GM21529 (cell line): ENCODE measurements at regions not wholly inside any gene's neighbourhood (a gene's known extent, or its start where the extent isn't known, plus 50 kb on each side); places are given as distances from the start of the nearest gene placed in this dataset.
"Not testable (repeated sequence)": the region's sequence is repeated elsewhere in the genome, so short reads cannot be mapped to it uniquely, and the experiment has no call there.

ENCODE experiments used
- ATAC-seq: cut with Tn5 transposase; IDR thresholded peaks from one replicate; pipeline ENCODE4 v1.9.1; 2021; ENCODE audit not compliant: unreplicated experiment

DNA sequence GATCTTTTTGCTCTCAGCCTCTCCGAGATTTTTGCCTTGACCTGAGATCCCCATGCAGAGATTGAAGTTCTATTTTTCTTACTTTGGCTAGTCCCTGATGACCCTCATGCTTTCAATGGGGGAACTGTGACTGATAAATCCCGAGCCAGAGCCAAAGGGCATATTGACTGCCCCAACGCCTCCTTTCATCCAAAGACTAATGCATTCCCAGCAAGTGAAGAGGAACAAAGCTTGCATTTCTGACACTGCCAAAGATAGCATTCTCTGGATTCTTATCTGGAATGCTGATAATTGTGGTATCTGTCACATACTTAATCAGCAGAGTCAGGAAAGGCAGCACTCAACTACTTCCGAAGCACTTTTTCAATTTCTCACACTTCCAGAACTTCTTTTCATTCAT lies 152.3 kb upstream of the EGLN3 start:
- no peak for ATAC-seq

DNA sequence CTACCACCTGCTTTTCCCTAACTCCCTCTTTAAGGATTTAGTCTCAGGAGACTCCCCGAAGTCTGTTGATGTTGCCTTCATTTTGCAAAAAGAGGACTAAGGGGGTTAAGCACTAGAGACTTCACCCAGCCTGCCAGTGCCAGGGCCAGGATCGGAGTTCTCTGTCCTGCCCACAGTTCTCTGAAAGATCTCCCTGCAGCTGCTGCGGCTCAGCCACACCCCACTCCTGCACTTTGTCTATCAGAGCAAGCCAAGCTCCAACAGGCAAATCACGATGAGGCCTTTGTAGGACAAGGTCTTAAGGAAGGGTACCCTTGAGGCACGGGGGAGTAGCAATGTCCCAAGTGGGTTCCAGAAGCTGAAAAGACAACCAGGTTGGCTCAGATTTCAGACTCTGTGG lies 148.8 kb upstream of the EGLN3 start:
- no peak for ATAC-seq

DNA sequence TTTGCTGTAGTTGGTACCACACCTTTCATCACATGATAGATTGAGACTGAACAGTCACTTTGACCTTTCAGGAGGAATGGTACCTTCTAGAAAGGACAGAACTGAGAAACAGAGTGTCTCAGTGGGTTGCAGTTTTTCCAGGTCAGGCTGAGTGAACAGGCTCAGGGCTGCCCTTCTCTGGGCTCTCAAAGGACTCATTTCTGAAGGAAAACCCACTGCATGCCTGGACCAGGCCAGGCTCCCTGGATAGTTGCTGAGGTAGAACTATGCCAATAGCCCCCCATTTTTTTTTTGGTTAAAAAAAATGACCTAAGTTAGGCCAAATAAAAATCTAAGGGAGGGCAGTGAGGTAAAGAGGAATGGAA lies 148.1 kb upstream of the EGLN3 start:
- ATAC-seq, result no peak

DNA sequence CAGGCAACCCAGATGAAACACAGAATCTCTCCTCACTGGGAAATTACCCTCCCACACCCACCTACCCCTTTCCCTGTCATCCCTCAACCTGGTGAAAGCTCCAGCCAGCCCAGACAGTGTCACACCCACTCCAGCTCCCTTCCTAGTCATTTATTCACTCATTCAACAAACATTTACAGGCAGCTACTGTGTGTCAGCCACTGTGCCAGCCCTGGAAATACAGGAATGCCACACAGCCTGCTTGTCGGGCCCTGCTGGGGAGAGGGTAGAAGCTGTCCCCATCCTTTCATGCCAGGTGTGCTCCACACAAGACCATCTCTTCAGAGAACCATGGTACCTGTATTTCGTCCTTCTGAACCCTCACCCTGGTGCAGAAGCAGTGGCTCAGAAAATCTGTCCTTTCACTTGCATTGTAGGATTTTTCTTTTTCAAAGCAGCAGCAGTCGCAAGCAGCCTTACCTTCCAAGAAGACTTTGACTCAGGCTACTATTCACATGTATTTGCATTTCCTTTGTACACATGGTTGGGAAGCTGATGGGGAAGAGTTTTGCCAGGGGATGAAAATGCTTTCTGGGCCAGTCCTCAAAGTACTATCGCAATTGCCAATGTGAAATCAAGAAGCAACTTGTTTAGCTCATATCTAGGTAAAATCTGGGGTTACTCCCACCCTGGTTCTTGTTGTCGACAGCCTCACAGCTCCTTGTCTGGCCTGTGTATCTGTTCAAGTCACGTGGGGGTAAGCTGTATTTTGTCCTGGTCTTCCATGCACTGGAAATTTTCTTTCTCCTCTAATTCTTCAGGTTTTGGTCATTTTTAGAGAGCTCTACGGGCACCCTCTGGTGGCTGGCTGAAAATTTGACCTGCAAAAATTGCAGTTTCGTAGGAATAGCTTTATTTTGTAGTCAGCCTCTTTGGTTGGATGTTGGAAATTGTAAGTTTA lies 147.4 kb upstream of the EGLN3 start:
- ATAC-seq, result no peak

DNA sequence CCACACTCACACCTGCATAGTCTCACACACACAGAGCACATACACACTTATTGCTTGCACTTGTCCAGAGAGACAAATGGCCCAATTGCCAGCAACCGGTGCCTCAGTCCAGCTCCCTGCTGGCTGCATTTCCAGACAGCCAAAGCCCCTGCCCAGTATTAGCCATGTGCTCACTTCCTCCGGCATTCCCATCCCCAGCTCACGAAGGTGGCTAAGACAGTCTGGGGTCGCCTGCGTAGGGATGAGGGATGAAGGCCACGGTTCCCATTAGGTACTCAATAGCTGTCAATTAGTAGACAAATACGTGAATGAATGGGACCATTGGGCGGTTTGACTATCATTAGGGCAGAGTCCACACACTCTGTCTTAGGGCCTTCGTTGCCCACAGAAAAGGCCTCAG lies 146.8 kb upstream of the EGLN3 start:
- ATAC-seq, result no peak

DNA sequence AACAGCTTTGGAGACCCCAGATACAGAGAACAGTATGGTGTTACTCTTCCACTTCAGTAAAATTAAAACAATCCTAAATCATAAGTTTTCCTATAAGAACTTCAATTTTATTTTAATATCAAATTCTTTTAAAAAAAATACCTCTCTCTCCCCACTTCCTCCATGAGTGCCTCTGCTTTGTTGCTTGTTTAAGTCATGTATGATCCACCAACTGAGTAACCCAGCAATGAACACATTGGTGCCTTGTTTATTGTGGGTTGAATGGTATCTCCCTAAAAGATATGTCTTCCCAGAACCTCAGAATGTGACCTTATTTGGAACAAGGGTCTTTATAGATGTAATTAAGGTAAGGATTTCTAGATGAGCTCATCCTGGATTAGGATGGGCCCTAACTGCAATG lies 143.5 kb upstream of the EGLN3 start:
- no peak for ATAC-seq

DNA sequence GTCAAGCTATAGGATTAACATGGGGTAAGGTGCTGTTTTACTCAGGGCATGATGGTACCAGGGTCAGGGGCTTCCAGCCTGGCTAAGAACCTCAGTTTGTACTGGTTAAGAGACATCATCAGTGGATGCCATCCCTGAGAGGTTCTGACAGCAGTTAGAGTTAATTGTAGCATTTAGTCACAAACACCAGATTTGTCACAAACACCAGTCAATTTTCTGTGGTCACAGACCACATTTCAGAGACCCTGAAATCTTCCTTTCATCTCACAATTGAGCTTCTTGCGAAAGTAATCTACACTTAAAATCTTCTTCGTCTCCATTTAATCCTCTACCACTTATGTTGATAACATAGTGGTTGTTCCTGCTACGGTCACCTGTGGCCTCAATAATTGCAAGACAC lies 143.0 kb upstream of the EGLN3 start:
- no peak for ATAC-seq

DNA sequence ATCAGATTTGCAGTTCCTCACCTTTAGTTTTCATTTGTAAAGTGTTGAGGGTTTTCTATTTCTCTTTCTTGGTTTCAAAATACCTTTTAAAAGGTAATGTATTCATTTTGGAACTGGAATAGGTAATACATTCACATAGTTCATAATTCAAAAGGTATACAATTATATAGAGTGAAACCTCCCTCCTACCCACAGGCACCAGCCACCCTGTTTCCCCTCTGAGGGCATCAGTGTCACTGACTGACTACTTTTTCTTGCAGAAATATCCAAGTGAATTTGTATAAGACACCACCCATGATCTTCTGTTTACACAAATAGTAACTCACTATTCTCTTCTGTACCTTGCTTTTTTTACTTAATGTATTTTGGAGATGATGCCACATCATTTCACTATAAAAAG lies 139.6 kb upstream of the EGLN3 start:
- ATAC-seq, result no peak

DNA sequence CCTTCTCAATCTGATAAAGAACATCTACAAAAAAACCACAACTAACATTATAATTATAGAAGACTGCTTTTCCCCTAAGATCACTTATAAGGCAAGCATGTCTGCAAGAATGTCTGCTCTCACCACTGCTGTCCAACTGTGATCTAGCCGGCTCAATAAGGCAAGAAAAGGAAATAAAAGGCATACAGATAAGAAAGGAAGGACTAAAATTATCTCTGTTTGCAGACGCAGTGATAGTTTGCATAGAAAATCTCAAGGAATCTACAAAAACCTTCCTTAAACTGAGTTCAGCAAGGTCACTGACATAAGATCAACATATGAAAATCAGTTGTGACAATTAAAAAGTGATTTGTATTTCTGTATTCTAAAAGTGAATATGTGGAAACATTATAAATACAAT lies 138.0 kb upstream of the EGLN3 start:
- no peak for ATAC-seq

DNA sequence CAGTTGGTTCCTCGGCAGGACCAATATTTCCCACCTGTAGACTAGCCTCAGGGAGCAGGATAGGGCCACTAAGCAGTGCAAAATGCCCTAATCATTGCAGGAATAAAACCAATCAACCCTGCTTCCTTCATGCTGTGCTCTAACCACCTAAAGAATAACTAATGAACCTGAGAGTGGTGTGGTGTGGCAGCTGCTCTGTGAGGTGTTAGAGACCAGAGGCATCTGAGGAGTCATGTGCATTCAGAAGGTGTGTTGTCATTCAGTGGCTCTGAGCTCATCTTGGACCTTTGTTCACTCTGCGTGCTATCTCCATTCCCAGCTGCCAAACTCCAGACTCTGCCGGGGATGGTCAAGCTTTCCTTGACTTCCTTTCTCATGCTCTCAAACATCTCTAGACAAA lies 136.7 kb upstream of the EGLN3 start:
- ATAC-seq, result no peak

DNA sequence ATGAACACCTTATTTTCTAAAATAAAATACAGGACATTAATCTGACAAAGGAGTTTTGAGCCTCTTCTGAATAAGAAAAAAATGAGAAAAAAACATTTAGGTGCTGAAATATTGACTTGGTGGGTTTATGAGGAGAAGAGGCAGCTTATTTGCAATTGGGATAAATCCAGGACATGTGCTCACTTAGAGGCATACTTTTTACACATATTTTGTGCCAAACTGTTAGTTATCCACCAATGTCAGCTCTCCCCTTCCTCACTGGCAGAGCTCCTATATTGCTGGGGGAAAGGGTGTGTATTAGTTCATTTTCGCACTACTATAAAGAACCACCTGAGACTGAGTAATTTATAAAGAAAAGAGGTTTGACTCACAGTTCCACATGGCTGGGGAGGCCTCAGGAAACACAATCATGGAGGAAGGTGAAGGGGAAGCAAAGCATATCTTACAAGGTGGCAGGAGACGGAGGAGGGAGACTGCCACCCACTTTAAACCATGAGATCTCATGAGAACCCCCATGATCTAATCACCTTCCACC lies 135.4 kb upstream of the EGLN3 start:
- no peak for ATAC-seq

DNA sequence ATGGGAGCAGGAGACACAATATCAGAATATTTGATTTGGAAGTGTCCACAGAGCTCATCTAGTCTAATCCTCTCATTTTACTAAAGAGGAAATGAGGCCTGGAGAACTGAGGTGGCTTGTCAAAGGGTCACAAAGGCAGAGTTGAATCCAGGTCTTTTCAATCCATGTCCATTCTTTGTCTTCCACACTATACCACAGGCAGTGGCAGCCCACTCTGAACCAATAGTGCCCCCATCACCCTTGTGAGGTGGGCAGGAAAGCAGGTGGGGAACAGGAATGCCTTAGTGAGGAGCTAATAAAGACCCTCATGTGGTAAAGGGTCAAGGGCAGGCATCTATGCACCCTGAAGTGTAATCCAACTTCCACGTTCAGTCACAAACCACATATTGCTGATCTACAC lies 134.8 kb upstream of the EGLN3 start:
- ATAC-seq, result no peak

DNA sequence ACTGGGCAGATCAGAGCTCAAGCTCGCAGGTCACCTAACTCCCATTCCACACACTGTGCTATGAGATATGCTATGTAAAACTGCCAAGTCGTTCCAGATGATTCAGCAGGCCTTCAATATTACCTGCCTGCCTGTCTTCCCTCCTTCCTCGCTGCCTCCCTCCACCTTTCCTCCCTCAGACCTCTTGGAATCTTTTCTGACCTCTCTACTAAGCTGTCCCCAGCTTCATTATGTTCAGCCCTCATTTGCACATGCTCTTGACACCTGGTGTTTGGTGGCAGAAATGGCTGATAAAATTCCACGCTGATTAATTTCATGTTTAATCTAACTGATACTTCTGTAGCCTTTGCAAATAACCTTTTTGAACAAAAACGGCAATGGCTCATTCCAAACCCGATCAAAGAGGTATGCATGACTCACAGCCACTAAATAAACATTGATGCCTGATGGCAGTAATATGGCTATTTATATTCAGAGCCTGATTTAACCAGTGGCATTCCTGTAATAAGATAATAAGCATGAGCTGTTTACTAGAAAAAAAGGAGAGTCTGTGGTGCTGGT lies 130.8 kb upstream of the EGLN3 start:
- no peak for ATAC-seq

DNA sequence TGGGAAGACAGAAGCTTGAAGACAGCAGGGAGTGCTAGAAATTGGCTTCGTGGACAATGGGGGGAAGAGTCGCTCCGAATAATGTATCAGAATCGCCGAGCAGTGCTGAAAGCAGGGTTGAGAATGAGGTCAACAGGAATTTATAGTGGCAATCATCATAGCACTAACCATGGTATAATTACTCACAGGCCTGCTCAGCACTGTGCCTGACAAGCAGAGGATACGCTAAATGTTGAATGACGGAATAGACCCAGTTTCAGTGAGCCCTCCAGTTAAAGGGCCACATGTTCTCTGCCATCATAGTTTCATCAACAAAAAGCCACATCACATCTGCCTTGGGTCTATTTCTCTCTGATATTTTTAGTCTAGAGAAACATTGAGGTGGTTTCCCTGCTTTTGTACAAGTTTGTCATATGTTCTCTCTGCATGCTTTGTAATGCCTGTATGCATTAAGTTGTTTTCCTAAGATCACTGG lies 130.3 kb upstream of the EGLN3 start:
- ATAC-seq, result no peak

DNA sequence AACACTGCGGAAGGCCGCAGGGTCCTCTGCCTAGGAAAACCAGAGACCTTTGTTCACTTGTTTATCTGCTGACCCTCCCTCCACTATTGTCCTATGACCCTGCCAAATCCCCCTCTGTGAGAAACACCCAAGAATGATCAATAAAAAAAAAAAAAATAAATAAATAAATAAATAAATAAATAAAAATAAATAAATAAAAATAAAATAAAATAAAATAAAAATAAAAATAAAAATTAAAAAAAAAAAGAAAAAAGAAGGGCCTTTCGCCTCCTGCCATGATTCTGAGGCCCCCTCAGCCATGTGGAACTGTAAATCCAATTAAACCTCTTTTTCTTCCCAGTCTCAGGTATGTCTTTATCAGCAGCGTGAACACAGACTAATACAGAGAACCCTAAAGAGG lies 128.8 kb upstream of the EGLN3 start:
- not testable (repeated sequence) for ATAC-seq

DNA sequence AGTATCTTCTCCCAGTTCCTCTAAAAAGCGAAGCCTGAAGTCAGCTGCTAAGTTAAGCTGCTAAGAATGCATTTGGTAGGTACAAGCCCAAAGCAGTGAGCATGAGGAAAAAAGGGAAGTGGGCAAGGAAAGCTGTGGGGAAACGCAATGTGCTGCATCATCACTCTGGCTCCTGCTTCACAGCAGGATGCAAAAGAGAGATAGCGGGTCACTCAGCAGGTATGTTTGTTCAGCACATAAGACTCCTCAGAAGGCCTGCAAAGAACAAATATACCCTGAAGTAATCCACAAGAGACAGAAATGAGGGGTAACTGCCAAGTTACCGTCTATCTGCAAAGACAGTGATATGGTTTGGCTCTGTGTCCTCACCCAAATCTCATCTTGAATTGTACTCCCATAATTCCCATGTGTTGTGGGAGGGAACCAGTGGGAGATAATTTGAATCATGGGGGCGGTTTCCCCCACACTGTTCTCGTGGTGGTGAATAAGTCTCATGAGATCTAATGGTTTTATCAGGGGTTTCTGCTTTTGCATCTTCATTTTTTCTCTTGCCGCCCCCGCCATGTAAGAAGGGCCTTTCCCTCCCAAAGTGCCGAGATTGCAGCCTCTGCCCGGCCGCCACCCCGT lies 127.4 kb upstream of the EGLN3 start:
- ATAC-seq, result no peak

DNA sequence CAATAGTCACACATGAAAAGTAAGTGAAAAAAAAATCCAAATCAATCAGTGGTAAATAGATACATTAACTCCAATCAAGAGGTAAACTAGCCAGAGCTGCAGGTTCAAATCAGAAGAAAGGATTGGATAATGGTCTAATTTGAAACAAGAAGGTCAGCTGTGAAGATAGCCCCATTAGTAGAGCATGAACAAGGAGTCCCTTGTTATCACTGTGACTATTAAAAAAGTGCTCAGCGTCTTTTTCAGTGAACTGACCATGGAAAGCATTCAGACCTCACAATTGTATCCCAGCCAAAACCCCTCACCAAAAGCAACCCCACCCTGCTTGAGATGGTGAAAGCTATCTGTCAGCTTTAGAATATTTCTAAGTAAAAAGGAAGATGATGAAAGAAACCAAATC lies 125.0 kb upstream of the EGLN3 start:
- ATAC-seq, result no peak

DNA sequence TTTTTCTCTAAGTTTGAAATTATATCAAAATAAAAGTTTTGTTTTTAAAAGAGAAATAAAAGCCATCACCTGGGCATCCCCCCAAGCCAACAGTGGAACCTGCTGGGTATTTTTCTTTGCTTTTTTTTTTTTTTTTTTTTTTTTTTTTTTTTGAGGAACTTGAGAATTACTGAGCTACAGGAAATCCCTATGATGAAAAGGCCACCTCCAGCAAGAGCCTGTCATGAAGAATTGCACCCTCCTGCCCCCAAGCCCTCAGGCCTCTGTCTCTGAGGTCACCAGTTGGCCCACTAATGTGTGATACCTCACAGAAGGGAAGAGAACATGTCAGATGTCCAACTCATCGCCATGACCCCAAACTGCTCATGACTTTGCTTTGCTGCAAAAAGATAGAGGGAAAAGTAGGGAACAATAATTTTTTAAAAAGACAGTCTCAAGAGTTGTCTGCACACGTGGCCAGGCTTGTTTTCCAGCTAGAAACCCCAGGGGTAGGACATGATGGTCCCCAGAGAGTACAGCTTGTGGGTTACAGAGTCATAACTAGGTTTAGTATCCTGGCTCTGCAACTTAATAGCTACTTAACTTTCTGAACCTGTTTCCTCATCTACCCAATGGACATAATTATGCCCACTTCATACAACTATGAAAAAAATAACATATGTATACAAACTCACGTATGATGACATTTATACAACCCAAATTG lies 124.3 kb upstream of the EGLN3 start:
- peak; percentile 56 for ATAC-seq

DNA sequence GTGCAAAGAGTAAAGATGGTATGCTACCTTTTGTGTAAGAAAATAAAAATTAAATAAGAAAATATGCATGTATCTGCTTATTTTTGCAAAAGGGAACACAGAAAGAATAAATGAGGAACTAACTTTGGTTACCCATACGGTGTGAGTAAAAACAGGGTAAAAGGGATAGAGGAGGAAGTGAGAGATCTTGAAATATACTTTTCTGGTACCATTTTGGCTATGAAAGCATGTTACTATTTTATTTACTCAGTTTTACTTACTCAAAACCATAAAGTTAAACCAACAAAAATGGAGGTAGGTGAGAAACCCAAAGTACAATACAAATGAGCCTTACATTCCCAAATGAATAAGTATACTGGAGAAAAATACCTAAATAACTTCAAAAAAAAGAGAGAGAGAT lies 122.0 kb upstream of the EGLN3 start:
- ATAC-seq, result no peak

DNA sequence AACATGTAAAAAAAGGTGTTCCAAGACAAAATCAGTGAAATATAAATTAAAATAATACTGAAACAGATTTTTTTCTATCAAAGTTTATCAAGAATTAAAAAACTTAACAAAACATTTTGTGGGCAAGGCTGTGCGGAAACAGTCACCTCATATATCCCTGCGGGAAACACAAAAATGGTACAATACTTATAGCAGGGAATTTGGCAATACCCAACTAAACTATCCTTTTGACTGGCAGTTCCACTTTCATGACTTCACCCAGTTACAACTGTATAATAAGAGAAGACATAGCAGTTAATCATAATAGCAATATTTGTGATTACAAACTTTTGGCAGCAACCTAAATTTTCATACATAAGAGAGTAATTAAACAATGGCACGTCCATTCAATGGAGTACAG lies 121.5 kb upstream of the EGLN3 start:
- no peak for ATAC-seq

DNA sequence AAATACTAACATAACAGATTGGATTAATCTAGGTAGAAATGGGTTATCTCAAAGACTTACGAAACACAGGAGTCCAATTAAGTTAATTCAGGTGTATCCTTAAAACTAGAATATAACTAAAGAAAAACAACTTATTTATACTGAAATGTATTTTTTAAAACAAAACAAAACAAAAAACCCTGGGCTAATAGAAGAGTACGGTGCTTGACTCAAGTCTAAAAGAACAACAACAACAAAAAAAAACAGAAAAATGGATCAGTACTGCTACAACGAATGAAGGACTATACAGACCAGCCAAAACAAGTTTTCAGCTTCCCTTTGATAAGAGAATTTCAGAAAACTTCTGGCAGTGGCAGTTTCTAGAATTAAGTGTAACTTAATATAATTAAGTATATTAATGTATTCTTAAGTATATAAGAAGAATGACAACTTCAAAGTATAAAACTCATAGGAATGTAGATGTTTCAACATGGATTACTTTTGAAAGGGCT lies 120.1 kb upstream of the EGLN3 start:
- ATAC-seq, result no peak
